Activated CD4-positive, alpha-beta T cell treated with anti-CD3 and anti-CD28 coated beads for 24 hours (primary cell): ENCODE measurements at regions not wholly inside any gene's neighbourhood (a gene's known extent, or its start where the extent isn't known, plus 50 kb on each side); places are given as distances from the start of the nearest gene placed in this dataset.
"Not testable (repeated sequence)": the region's sequence is repeated elsewhere in the genome, so short reads cannot be mapped to it uniquely, and the experiment has no call there.

Source experiments
- DNase-seq, 2 donors: peaks; one replicate each; pipeline ENCODE4 v3.0.0-alpha.2; 2020; ENCODE audit warnings: low read depth in 2 of 2

GRCh38 chr1:235059221-235059620 is 69.4 kb downstream of the TOMM20 start:
- no peak for DNase-seq

GRCh38 chr1:235058695-235059094 is 69.9 kb downstream of the TOMM20 start:
- no peak for DNase-seq

- no peak for DNase-seq
These were observed 71.0 kb downstream of the TOMM20 start for GRCh38 chr1:235057385-235058306.

GRCh38 chr1:235056937-235057336 is 71.7 kb downstream of the TOMM20 start:
- DNase-seq = no peak

GRCh38 chr1:235054936-235055335 is 73.7 kb downstream of the TOMM20 start:
- DNase-seq = no peak

GRCh38 chr1:235054466-235054865 is 74.2 kb downstream of the TOMM20 start:
- no peak for DNase-seq

GRCh38 chr1:235052067-235053008 is 76.3 kb downstream of the TOMM20 start:
- no peak for DNase-seq

- no peak for DNase-seq
These were observed 77.1 kb downstream of the TOMM20 start for GRCh38 chr1:235051521-235051920.

- no peak for DNase-seq
These were observed 77.7 kb downstream of the TOMM20 start for GRCh38 chr1:235050911-235051360.

- not testable (repeated sequence) for DNase-seq
These were observed 78.8 kb downstream of the TOMM20 start for GRCh38 chr1:235049716-235050378.

GRCh38 chr1:235049217-235049616 is 79.4 kb downstream of the TOMM20 start:
- no peak for DNase-seq

GRCh38 chr1:235047331-235047871 is 81.2 kb downstream of the TOMM20 start:
- DNase-seq = no peak

- DNase-seq = no peak
These were observed 82.6 kb downstream of the TOMM20 start for GRCh38 chr1:235045921-235046601.

GRCh38 chr1:235045034-235045690 is 83.5 kb downstream of the TOMM20 start:
- no peak for DNase-seq

- no peak for DNase-seq
These were observed 85.4 kb downstream of the TOMM20 start for GRCh38 chr1:235043234-235043633.

- no peak for DNase-seq
These were observed 89.9 kb downstream of the TOMM20 start for GRCh38 chr1:235038701-235039100.

- DNase-seq = no peak
These were observed 92.7 kb downstream of the TOMM20 start for GRCh38 chr1:235035928-235036327.

GRCh38 chr1:235030919-235031596 is 97.6 kb downstream of the TOMM20 start:
- DNase-seq = no peak

GRCh38 chr1:235027862-235028250 is 100.8 kb downstream of the TOMM20 start:
- no peak for DNase-seq
